ENCODE measurements at regions not wholly inside any gene's neighbourhood (a gene's known extent, or its start where the extent isn't known, plus 50 kb on each side); places are given as distances from the start of the nearest gene placed in this dataset.

DNA sequence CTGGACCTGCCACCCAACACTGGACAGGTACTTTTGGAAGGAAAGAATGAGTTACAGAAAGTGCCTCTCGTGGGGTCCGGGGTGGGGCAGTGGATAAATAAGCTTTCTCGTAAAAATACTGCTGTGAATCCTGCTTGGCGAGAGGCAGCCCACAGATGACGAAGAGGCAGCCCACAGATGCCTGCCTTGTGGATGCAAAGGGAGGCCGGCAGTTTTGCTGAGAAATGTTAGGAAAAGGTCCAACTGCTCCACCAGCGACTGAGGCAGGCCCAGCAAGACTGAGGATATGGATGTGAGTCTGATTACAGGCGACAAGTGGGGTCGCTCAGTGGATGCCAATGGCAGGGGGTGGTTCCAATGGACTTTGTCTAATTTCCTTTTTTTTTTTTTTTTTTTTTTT is 79.1 kb upstream of the PPP1R26 start:
- Histone ChIP-seq H2BK20ac (ENCODE audit: low read depth, low read length) (no peak overlapping the region), H3K9me3 (ENCODE audit: control insufficient read depth, insufficient read depth, low read length) (peaks cover 31% of the 10 kb centered on the region), H3K4me3 (ENCODE audit: insufficient read depth, low read depth, low read length) (no peak overlapping the region), H3K4ac (ENCODE audit: low read depth, low read length) (no peak overlapping the region), H3K4me2 (ENCODE audit: low read depth, low read length) (no peak overlapping the region), H4K91ac (ENCODE audit: insufficient read depth, low read depth, low read length) (no peak overlapping the region), H3K36me3 (ENCODE audit: control insufficient read depth, insufficient read depth, low read length) (no peaks in the 10 kb centered on the region), H3K56ac (ENCODE audit: extremely low read depth, insufficient read depth, low read length) (no peak overlapping the region), H3K23ac (ENCODE audit: low read depth, low read length) (no peak overlapping the region), H2AK9ac (replicated peaks; ENCODE audit: low read depth, low read length, poor library complexity) (no peak overlapping the region), H2AFZ (replicated peaks; ENCODE audit: low read length, poor library complexity) (no peak overlapping the region), H4K8ac (ENCODE audit: low read depth in 2 of 2, low read length in 2 of 2) (no peak overlapping the region), H4K5ac (ENCODE audit: low read depth, low read length) (no peak overlapping the region), H2AK5ac (ENCODE audit: low read depth, low read length) (no peak overlapping the region), H2BK120ac (ENCODE audit: low read depth, low read length) (no peak overlapping the region), H2BK5ac (ENCODE audit: low read depth, low read length, poor library complexity, severe bottlenecking) (no peak overlapping the region), H3K9me1 (ENCODE audit: insufficient read depth, low read length) (no peaks in the 10 kb centered on the region), H4K20me1 (ENCODE audit: insufficient read depth, low read length) (no peaks in the 10 kb centered on the region), H3K4me1 (ENCODE audit: control insufficient read depth, insufficient read depth, low read length) (no peaks in the 10 kb centered on the region), H3K27me3 (ENCODE audit: control insufficient read depth, insufficient read depth, low read length) (no peaks in the 10 kb centered on the region), H3K27ac (ENCODE audit: insufficient read depth, low read length) (no peak overlapping the region), H3K14ac (replicated peaks; ENCODE audit: low read depth, low read length) (no peak overlapping the region), H3K9ac (ENCODE audit: low read depth, low read length) (no peak overlapping the region), H3K18ac (ENCODE audit: low read depth, low read length) (no peak overlapping the region), H2BK15ac (ENCODE audit: low read depth, low read length) (no peak overlapping the region), H3K79me1 (ENCODE audit: low read depth in 1 of 2, low read length in 2 of 2) (no peaks in the 10 kb centered on the region)
- in situ Hi-C loops (cut with MboI; ENCODE audit: low sequenced_read_pairs) (no loop called here), intact Hi-C loops (cut with micrococcal nuclease) (no loop called here), dilution Hi-C loops (cut with HindIII; ENCODE audit: low sequenced_read_pairs, unreplicated experiment) (no loop called here)
- TF ChIP-seq MAFK (IDR thresholded peaks at IDR 0.05; ENCODE audit: low read depth, low read length) = no peak
- no peak for TF ChIP-seq SMC3 (IDR thresholded peaks at IDR 0.05; ENCODE audit: low read depth, low read length)
- TF ChIP-seq BHLHE40 (IDR thresholded peaks at IDR 0.05; ENCODE audit: low read depth, low read length) = no peak
- no peak for TF ChIP-seq CEBPB (IDR thresholded peaks at IDR 0.05; ENCODE audit: low read depth, low read length)
- TF ChIP-seq, protein P1, sequence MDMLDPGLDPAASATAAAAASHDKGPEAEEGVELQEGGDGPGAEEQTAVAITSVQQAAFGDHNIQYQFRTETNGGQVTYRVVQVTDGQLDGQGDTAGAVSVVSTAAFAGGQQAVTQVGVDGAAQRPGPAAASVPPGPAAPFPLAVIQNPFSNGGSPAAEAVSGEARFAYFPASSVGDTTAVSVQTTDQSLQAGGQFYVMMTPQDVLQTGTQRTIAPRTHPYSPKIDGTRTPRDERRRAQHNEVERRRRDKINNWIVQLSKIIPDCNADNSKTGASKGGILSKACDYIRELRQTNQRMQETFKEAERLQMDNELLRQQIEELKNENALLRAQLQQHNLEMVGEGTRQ (IDR thresholded peaks at IDR 0.05; ENCODE audit: low read depth, low read length) = no peak
- no peak for TF ChIP-seq ELK1 (IDR thresholded peaks at IDR 0.05; ENCODE audit: borderline replicate concordance, low read depth, low read length)
- no peak for TF ChIP-seq RFX5 (IDR thresholded peaks at IDR 0.05; ENCODE audit: low read depth, low read length)
- TF ChIP-seq FOS (IDR thresholded peaks at IDR 0.05; ENCODE audit: low read depth, low read length) = no peak
- no peak for TF ChIP-seq NFE2L2 (IDR thresholded peaks at IDR 0.05; ENCODE audit: low read depth, low read length)
- no peak for TF ChIP-seq RAD21 (IDR thresholded peaks at IDR 0.05; ENCODE audit: low read length)
- TF ChIP-seq POLR2A (IDR thresholded peaks at IDR 0.05; ENCODE audit: low read depth, low read length) = no peak
- TF ChIP-seq MXI1 (IDR thresholded peaks at IDR 0.05; ENCODE audit: borderline replicate concordance, low read depth, low read length) = no peak
- no peak for TF ChIP-seq MAZ (IDR thresholded peaks at IDR 0.05; ENCODE audit: borderline replicate concordance, low read depth, low read length)
- no peak for TF ChIP-seq RCOR1 (IDR thresholded peaks at IDR 0.05; ENCODE audit: insufficient replicate concordance, low read length)
- TF ChIP-seq CHD1 (IDR thresholded peaks at IDR 0.05; ENCODE audit: low read depth, low read length) = no peak
- TF ChIP-seq, protein P2, sequence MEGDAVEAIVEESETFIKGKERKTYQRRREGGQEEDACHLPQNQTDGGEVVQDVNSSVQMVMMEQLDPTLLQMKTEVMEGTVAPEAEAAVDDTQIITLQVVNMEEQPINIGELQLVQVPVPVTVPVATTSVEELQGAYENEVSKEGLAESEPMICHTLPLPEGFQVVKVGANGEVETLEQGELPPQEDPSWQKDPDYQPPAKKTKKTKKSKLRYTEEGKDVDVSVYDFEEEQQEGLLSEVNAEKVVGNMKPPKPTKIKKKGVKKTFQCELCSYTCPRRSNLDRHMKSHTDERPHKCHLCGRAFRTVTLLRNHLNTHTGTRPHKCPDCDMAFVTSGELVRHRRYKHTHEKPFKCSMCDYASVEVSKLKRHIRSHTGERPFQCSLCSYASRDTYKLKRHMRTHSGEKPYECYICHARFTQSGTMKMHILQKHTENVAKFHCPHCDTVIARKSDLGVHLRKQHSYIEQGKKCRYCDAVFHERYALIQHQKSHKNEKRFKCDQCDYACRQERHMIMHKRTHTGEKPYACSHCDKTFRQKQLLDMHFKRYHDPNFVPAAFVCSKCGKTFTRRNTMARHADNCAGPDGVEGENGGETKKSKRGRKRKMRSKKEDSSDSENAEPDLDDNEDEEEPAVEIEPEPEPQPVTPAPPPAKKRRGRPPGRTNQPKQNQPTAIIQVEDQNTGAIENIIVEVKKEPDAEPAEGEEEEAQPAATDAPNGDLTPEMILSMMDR (conservative IDR thresholded peaks at IDR 0.05; ENCODE audit: low read depth, low read length) = no peak
- 40% methylated on average over 4 of the region's 9 CpGs; no CpG with 5 or more reads in 1 of the 2 experiments for WGBS, 2 experiments (ENCODE audit: extremely low coverage in 2 of 2, insufficient read length in 1 of 2)
- POLR2A ChIA-PET (ENCODE audit: unreplicated experiment) = no interaction called here
- CTCF ChIA-PET = no interaction called here
- no TSS peak for BruUV-seq (replicated peaks)
- ATAC-seq (ENCODE audit: low read depth) (no peak), DNase-seq (no peak)

All from IMR-90 (cell line).